ENCODE measurements at regions not wholly inside any gene's neighbourhood (a gene's known extent, or its start where the extent isn't known, plus 50 kb on each side); places are given as distances from the start of the nearest gene placed in this dataset.

DNA sequence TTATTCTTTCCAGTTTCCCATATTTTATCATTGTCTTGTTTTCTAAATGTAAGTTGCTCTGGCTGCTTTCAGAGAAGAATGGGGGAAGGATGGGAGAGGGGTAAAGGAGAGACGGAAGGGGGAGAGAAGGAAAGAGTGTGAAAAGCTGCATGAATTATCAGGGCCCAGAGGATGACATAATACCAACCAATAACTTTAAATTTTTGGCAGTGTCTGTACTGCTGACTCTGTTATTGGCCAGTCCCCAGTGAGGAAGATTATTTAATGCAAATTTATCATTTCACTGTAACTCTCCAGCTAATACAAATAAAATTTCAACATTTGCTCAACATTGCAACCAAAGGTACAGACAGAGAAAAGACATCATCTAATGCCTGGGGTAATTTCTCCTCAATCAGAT lies 551.7 kb upstream of the CFAP20DC start:
- intact Hi-C loops (cut with micrococcal nuclease): no loop called here
- no peaks in the 10 kb centered on the region for H3K4me1 Mint-ChIP-seq (ENCODE audit: low read depth)
- H3K9me3 Mint-ChIP-seq: no peaks in the 10 kb centered on the region
- H3K27ac Mint-ChIP-seq: no peak overlapping the region
- DNase-seq: no peak
- CTCF ChIA-PET: interaction anchor here (0.6 kb wide), 1 partner anchor 550 kb away, joined by 4 read pairs; no protein-coding TSS in a partner anchor
- H3K27me3 Mint-ChIP-seq (ENCODE audit: low read depth): no peaks in the 10 kb centered on the region
- H3K36me3 Mint-ChIP-seq (ENCODE audit: low read depth): no peaks in the 10 kb centered on the region
- no peak overlapping the region for H3K4me3 Mint-ChIP-seq

DNA sequence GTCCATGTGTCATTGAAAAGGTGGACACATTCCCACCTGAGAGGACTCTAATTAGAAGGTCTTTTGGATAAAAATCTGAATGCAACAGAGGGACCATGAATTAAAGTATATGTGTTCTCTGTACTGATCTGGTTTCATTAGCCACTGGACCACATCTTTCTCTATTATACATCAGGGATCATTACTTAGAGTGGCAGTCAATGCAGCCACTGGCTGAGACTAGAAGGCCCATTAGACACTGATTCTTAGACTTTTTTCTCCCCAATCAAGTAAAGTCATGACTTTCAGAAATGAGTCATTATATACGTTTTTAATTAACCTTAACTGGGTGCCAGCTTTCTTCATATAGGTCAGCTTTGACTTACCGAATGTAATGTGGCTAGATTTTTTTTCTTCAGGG lies 550.8 kb upstream of the CFAP20DC start:
- no peaks in the 10 kb centered on the region for H3K27me3 Mint-ChIP-seq (ENCODE audit: low read depth)
- H3K27ac Mint-ChIP-seq: no peak overlapping the region
- intact Hi-C loops (cut with micrococcal nuclease): no loop called here
- H3K4me3 Mint-ChIP-seq: no peak overlapping the region
- H3K4me1 Mint-ChIP-seq (ENCODE audit: low read depth): no peaks in the 10 kb centered on the region
- H3K9me3 Mint-ChIP-seq: peaks cover 2% of the 10 kb centered on the region
- DNase-seq: no peak
- H3K36me3 Mint-ChIP-seq (ENCODE audit: low read depth): no peaks in the 10 kb centered on the region
- CTCF ChIA-PET: interaction anchor here (0.6 kb wide), 1 partner anchor 550 kb away, joined by 4 read pairs; no protein-coding TSS in a partner anchor

DNA sequence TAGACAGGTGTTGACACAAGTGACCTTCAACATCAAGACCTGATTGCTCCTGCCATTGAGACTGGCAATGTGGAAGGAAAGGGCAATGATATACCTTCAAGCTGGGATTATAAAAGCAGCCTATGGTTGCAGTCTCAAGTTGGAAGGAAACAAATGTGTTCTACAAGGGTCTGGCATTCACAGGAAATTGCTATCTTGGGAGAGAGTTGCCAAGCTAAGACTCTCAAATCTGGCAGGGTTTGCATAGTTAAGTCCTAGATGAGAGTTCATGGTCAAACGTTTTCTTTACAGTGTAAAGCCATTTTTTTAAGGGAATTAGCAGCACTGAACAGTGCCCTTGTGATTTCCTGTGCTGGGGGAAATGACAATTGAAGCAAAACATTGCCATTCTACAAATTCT lies 546.9 kb upstream of the CFAP20DC start:
- H3K4me1 Mint-ChIP-seq (ENCODE audit: low read depth): no peaks in the 10 kb centered on the region
- no peak for DNase-seq
- H3K27ac Mint-ChIP-seq: no peak overlapping the region
- no peak overlapping the region for H3K4me3 Mint-ChIP-seq
- H3K9me3 Mint-ChIP-seq: peaks cover 7% of the 10 kb centered on the region
- no peaks in the 10 kb centered on the region for H3K27me3 Mint-ChIP-seq (ENCODE audit: low read depth)
- intact Hi-C loops (cut with micrococcal nuclease): no loop called here
- H3K36me3 Mint-ChIP-seq (ENCODE audit: low read depth): no peaks in the 10 kb centered on the region
- CTCF ChIA-PET: no interaction called here

DNA sequence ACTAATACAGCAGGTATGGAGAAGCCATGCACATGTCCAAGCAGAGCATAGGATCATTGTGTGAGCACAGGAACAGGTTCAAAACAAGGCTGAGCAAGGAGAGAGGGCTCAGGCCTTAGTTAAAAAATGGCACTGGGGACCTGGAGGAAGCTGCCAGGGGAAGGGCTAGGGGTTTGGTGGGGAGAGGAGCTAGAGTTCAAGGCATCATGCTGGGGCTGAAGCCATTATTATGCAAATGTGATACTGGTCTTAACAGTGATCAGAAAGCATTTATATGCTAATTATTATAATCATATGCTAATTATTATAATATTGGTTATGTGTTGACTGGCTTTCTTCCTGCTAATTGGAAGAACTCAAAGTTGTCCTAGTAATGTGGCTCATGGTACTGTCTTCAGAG lies 546.0 kb upstream of the CFAP20DC start:
- H3K4me1 Mint-ChIP-seq (ENCODE audit: low read depth): no peaks in the 10 kb centered on the region
- no peak for DNase-seq
- no peaks in the 10 kb centered on the region for H3K27me3 Mint-ChIP-seq (ENCODE audit: low read depth)
- no peak overlapping the region for H3K4me3 Mint-ChIP-seq
- H3K9me3 Mint-ChIP-seq: peaks cover 7% of the 10 kb centered on the region
- H3K27ac Mint-ChIP-seq: no peak overlapping the region
- CTCF ChIA-PET: interaction anchor here (0.5 kb wide), 1 partner anchor 15 kb away, joined by 3 read pairs; no protein-coding TSS in a partner anchor
- H3K36me3 Mint-ChIP-seq (ENCODE audit: low read depth): no peaks in the 10 kb centered on the region
- intact Hi-C loops (cut with micrococcal nuclease): no loop called here

DNA sequence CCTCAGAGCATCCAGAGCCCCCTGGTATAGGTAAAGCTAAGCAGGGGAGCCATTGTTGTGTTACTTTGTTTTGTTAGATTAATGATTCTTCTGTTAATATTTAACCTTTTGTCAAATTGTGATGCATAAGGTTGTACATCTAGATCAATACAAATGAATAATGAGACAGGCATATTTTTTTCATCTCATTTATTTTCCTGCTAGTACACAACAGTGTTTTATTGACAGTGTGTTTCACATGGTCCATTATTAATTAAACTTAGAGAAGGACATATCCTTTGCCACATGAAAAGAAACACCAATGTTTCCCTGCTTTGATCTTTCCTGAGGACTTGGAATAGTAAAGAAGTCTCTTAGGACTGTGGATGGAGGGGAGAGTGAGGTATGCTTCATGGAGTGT lies 543.6 kb upstream of the CFAP20DC start:
- H3K27me3 Mint-ChIP-seq (ENCODE audit: low read depth): no peaks in the 10 kb centered on the region
- intact Hi-C loops (cut with micrococcal nuclease): no loop called here
- DNase-seq: no peak
- H3K4me1 Mint-ChIP-seq (ENCODE audit: low read depth): no peaks in the 10 kb centered on the region
- CTCF ChIA-PET: no interaction called here
- H3K27ac Mint-ChIP-seq: no peak overlapping the region
- peaks cover 7% of the 10 kb centered on the region for H3K9me3 Mint-ChIP-seq
- H3K36me3 Mint-ChIP-seq (ENCODE audit: low read depth): no peaks in the 10 kb centered on the region
- no peak overlapping the region for H3K4me3 Mint-ChIP-seq

DNA sequence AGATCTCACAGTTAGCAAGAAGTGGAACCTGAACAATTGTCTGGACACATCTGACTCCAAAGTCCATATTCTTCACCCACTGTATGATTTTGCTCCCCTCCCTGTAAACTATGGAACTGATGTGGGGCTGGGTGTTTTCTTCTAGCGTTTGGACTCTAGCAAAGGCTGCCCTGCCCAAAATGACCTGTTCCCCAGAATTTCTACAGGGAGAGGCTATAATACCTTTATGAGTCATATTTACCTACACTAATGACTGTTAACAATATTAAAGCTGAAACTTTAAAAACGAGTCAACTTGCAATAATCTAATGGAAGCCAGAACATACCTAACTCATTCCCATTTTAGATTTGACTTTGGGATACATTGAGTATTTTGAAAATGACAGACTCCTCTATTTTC lies 531.2 kb upstream of the CFAP20DC start:
- Mint-ChIP-seq H3K4me1 (ENCODE audit: low read depth) (peaks cover 15% of the 10 kb centered on the region), H3K27me3 (ENCODE audit: low read depth) (no peaks in the 10 kb centered on the region), H3K4me3 (no peak overlapping the region), H3K9me3 (peaks cover 11% of the 10 kb centered on the region), H3K27ac (no peak overlapping the region), H3K36me3 (ENCODE audit: low read depth) (peaks cover 2% of the 10 kb centered on the region)
- no peak for DNase-seq
- CTCF ChIA-PET: no interaction called here
- intact Hi-C loops (cut with micrococcal nuclease): loop anchor here (1.0 to 2.0 kb wide), 2 partner anchors 21 to 176 kb away; no protein-coding TSS in a partner anchor

DNA sequence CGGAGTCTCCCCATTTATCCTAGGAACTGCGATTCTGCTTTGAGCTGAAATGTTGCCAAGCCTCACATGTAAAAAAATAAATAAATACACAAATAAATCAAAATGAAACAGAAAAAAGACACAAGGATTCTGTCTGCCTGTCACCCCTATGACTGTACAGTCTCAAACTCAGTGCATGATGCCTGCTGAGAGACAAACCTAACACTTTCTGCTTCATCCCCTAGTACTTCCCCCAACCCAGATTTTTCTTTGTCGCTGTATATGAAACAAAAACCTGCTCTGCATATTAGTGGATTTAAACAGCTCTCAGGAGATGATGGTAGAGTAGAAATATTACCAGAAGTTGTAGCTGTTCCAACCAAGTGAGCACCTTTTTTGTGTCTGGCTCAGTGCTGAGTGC lies 530.7 kb upstream of the CFAP20DC start:
- H3K4me1 Mint-ChIP-seq (ENCODE audit: low read depth): peaks cover 15% of the 10 kb centered on the region
- no peak overlapping the region for H3K27ac Mint-ChIP-seq
- peak; percentile 15 for DNase-seq
- CTCF ChIA-PET: no interaction called here
- peaks cover 10% of the 10 kb centered on the region for H3K9me3 Mint-ChIP-seq
- no peaks in the 10 kb centered on the region for H3K27me3 Mint-ChIP-seq (ENCODE audit: low read depth)
- intact Hi-C loops (cut with micrococcal nuclease): loop anchor here (1.0 to 2.0 kb wide), 2 partner anchors 20 to 176 kb away; no protein-coding TSS in a partner anchor
- H3K4me3 Mint-ChIP-seq: no peak overlapping the region
- peaks cover 1% of the 10 kb centered on the region for H3K36me3 Mint-ChIP-seq (ENCODE audit: low read depth)

DNA sequence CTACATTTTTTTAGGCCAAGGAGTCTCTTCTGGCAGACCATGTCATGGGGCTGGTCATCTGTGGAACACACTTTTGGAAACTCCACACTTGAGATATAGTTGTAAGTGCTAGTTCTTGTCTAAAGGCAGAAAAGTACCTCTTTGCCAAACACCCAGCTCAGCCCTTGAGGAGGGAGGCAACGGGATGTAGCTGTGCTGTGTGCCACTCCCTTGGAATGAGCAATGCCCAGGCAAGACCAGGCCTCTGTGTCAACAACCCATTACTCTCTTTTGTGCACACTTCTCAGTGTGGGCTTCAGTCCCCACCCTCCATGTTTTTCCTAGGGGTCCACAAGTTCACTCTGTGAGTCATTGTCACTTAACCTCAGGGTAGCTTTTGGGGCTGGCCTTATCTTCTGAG lies 528.3 kb upstream of the CFAP20DC start:
- CTCF ChIA-PET: interaction anchor here (1.0 to 4.2 kb wide), 2 partner anchors 232 to 277 kb away, joined by 3 to 25 read pairs; no protein-coding TSS in a partner anchor
- Mint-ChIP-seq H3K4me1 (ENCODE audit: low read depth) (peaks cover 19% of the 10 kb centered on the region), H3K36me3 (ENCODE audit: low read depth) (no peaks in the 10 kb centered on the region), H3K27ac (no peak overlapping the region), H3K4me3 (no peak overlapping the region), H3K27me3 (ENCODE audit: low read depth) (no peaks in the 10 kb centered on the region), H3K9me3 (peaks cover 8% of the 10 kb centered on the region)
- intact Hi-C loops (cut with micrococcal nuclease): loop anchor here (10.0 kb wide), 1 partner anchor 583 kb away; no protein-coding TSS in a partner anchor
- no peak for DNase-seq

DNA sequence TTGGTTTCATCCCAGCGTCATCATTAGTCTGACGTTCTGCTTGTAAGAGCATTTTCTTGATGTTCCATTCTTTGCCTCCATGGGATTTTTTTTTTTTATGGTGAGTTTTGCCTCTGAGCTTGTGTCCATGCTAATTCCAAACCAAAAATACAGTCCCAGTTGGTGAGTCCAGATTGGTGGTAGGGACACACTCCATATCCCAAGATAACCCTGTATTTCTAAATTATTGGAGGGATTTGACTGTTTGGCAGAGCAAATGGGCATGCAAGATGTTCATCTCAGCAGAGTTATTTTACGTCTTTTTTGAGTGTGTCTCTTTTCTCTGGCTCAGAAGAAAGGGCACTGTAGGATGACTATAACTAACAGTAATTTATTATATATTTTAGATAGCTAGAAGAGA lies 526.8 kb upstream of the CFAP20DC start:
- Mint-ChIP-seq H3K36me3 (ENCODE audit: low read depth) (no peaks in the 10 kb centered on the region), H3K4me3 (no peak overlapping the region), H3K27me3 (ENCODE audit: low read depth) (no peaks in the 10 kb centered on the region), H3K4me1 (ENCODE audit: low read depth) (peaks cover 17% of the 10 kb centered on the region), H3K27ac (no peak overlapping the region), H3K9me3 (no peaks in the 10 kb centered on the region)
- CTCF ChIA-PET: interaction anchor here (0.6 to 4.2 kb wide), 10 partner anchors 31 to 748 kb away, joined by 3 to 29 read pairs (median 4); no protein-coding TSS in a partner anchor
- DNase-seq: no peak
- intact Hi-C loops (cut with micrococcal nuclease): loop anchor here (10.0 kb wide), 1 partner anchor 582 kb away; no protein-coding TSS in a partner anchor

DNA sequence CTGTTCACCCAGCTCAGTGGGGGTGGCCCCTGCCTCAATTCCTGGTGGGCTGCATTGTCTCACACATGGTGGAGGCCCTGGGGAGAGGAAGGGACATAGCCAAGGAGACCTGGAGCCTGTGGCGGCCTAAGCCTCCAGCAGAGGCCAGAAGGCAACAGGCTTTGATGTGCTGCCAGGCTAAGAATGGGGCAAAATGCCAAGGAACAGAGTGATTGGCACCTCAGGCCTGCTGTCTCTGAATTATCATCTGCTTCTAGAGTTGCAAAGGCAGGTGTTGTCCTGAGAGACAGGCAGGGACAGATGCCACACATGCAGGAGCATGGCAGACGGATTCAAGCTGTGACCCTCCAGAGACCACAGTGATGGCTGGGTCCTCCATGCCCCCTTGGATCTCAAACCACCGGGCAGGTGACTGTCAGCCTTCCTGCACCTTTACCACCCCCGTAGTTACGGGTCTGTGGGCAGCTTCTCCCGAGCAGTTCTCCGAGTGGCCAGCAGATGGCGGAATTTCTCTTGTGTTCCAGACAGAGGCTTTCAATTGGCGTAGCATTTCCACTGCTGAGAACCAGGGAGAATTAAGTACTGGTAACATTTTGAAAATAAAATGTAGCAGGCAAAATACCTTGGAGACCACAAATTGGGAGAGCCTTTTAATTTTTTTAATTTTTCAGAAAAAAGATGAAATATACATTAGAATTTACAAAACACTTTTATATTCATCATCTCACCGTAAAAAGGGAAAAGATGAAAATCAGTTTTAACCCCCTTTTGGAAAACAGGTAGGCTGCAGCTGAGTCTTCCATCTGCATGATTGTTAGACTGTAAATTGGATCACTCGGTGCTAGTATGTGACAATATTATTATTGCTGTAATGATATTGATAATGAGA lies 525.5 kb upstream of the CFAP20DC start:
- Mint-ChIP-seq H3K4me3 (no peak overlapping the region), H3K9me3 (no peaks in the 10 kb centered on the region), H3K27ac (no peak overlapping the region), H3K36me3 (ENCODE audit: low read depth) (no peaks in the 10 kb centered on the region), H3K27me3 (ENCODE audit: low read depth) (no peaks in the 10 kb centered on the region), H3K4me1 (ENCODE audit: low read depth) (peaks cover 5% of the 10 kb centered on the region)
- CTCF ChIA-PET: interaction anchor here (0.6 to 4.2 kb wide), 25 partner anchors 9 to 512 kb away, joined by 3 to 29 read pairs (median 4); no protein-coding TSS in a partner anchor
- peak; percentile 94 for DNase-seq
- intact Hi-C loops (cut with micrococcal nuclease): loop anchor here (1.0 to 10.0 kb wide), 6 partner anchors 234 to 1805 kb away; no protein-coding TSS in a partner anchor

DNA sequence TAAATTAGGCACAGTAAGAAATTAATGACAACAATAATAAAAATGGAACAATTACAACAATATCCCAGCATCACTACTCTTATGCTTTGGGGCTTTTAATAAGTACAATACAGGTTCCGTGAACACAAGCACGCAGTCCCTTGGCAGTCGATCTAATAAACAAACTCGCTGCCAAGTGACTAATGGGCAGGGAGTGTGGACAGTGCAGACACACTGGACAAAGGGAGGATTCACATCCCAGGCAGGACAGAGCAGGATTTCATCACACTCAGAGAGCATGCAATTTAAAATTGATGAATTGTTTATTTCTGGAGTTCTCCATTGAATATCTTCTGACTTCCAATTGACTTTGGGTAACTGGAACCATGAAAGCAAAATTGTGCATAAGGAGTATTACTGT lies 524.1 kb upstream of the CFAP20DC start:
- intact Hi-C loops (cut with micrococcal nuclease): loop anchor here (2.0 to 10.0 kb wide), 2 partner anchors 579 to 1807 kb away; no protein-coding TSS in a partner anchor
- Mint-ChIP-seq H3K9me3 (no peaks in the 10 kb centered on the region), H3K27ac (no peak overlapping the region), H3K4me1 (ENCODE audit: low read depth) (peaks cover 4% of the 10 kb centered on the region), H3K27me3 (ENCODE audit: low read depth) (no peaks in the 10 kb centered on the region), H3K36me3 (ENCODE audit: low read depth) (no peaks in the 10 kb centered on the region), H3K4me3 (no peak overlapping the region)
- CTCF ChIA-PET: interaction anchor here (0.9 to 4.2 kb wide), 5 partner anchors 25 to 1808 kb away, joined by 4 to 29 read pairs (median 8); no protein-coding TSS in a partner anchor
- no peak for DNase-seq

DNA sequence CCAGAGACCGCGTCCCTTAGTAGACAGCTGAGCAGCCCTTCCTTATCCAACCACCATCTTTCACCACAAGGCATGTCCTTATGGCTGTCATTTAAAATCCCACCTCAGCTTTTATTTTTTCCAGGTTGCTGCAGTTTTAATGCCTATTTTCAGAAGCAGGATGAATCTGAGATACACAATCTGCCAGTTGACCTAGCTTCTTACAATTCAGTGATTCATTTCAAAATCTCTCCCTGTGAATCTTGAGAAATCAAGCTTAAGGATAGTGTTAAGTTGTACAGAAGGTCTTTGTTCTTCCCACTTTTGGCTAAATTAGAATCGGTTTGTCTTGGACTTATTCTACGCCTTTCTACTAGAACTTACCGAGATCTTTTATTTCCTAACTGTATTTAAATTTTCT lies 522.3 kb upstream of the CFAP20DC start:
- DNase-seq: no peak
- Mint-ChIP-seq H3K27me3 (ENCODE audit: low read depth) (no peaks in the 10 kb centered on the region), H3K27ac (no peak overlapping the region), H3K36me3 (ENCODE audit: low read depth) (no peaks in the 10 kb centered on the region), H3K9me3 (no peaks in the 10 kb centered on the region), H3K4me1 (ENCODE audit: low read depth) (peaks cover 4% of the 10 kb centered on the region), H3K4me3 (no peak overlapping the region)
- intact Hi-C loops (cut with micrococcal nuclease): loop anchor here (10.0 kb wide), 1 partner anchor 577 kb away; no protein-coding TSS in a partner anchor
- CTCF ChIA-PET: no interaction called here

All from activated naive CD4-positive, alpha-beta T cell treated with anti-CD3 and anti-CD28 coated beads for 36 hours (primary cell).